ENCODE measurements at regions not wholly inside any gene's neighbourhood (a gene's known extent, or its start where the extent isn't known, plus 50 kb on each side); places are given as distances from the start of the nearest gene placed in this dataset.

DNA sequence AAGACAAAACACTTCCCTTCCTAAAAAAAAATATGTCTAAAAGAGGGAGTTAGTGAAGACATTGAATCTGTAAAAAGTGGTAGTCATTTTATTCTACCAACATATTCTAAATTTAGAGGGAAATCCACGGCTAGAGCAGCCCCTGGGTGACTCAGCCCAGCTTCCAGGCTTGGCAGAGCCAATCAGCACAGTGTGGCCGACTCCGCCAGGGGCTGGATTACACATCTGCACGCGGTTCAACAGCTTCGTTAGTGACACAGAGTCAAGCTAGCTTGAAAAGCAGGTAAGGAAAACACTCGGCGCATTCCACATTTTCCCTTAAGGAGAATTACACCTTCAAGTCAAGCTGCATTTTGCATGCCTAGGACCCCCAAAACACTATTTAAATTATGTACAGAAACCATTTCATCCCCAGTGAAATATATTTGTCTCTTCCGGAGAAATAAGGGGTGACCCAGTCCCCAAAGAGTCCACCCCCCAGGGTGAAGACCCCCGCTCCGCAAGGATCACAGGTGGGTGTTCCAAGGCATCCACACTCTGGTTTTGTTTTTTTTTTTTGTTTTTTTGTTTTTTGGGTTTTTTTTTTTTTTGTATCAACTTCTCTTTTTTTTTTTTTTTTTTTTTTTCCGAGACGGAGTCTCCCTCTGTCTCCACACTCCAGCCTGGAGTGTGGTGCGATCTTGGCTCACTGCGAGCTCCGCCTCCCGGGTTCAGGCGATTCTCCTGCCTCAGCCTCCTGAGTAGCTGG lies 58.4 kb upstream of the ARID1B start:
- Histone ChIP-seq H3K27me3 (ENCODE audit: insufficient read depth, poor library complexity, severe bottlenecking) (no peaks in the 10 kb centered on the region), H3K4me1 (ENCODE audit: insufficient read depth, poor library complexity, severe bottlenecking) (peaks cover 27% of the 10 kb centered on the region), H3K27ac (ENCODE audit: poor library complexity, severe bottlenecking) (peak overlapping the region; percentile 83), H3K9me3 (ENCODE audit: severe bottlenecking) (no peaks in the 10 kb centered on the region), H3K36me3 (ENCODE audit: low read depth) (no peaks in the 10 kb centered on the region), H3K4me3 (ENCODE audit: severe bottlenecking) (no peak overlapping the region)
- ATAC-seq (ENCODE audit: low read depth) (no peak), DNase-seq (ENCODE audit: low spot score) (no peak)
- TF ChIP-seq CTCF (IDR thresholded peaks at IDR 0.05; ENCODE audit: poor library complexity, severe bottlenecking) = no peak

- H3K27me3 ChIP-seq (ENCODE audit: insufficient read depth, poor library complexity, severe bottlenecking) = no peaks in the 10 kb centered on the region
- no peak overlapping the region for H3K4me3 ChIP-seq (ENCODE audit: severe bottlenecking)
- ATAC-seq (ENCODE audit: low read depth) = no peak
- DNase-seq (ENCODE audit: low spot score) = no peak
- H3K27ac ChIP-seq (ENCODE audit: poor library complexity, severe bottlenecking) = no peak overlapping the region
- H3K36me3 ChIP-seq (ENCODE audit: low read depth) = no peaks in the 10 kb centered on the region
- H3K9me3 ChIP-seq (ENCODE audit: severe bottlenecking) = no peaks in the 10 kb centered on the region
- TF ChIP-seq CTCF (IDR thresholded peaks at IDR 0.05; ENCODE audit: poor library complexity, severe bottlenecking) = no peak
- peaks cover 27% of the 10 kb centered on the region for H3K4me1 ChIP-seq (ENCODE audit: insufficient read depth, poor library complexity, severe bottlenecking)
Measured at GRCh38 chr6:156717542-156717941, 59.6 kb upstream of the ARID1B start.

DNA sequence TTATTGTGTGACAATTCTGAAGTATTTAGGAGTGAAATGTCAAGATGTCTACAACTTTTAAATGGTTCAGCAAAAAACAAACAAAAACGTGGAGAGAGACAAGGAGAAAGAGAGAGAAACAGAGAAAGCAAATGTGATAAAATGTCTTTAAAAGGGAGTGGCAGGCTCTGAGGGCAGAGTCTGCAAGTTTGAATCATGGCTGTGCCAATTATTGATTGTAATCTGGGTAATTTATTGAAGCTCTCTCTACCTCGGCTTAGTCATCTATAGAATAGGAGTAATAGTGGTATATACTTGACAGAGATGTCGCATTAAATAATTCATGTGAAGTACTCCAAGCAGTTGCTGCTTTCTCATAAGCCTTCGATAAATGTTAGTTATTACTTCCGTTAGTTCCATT lies 61.3 kb upstream of the ARID1B start:
- Histone ChIP-seq H3K36me3 (ENCODE audit: low read depth) (no peaks in the 10 kb centered on the region), H3K4me1 (ENCODE audit: insufficient read depth, poor library complexity, severe bottlenecking) (peaks cover 13% of the 10 kb centered on the region), H3K27me3 (ENCODE audit: insufficient read depth, poor library complexity, severe bottlenecking) (no peaks in the 10 kb centered on the region), H3K4me3 (ENCODE audit: severe bottlenecking) (no peak overlapping the region), H3K27ac (ENCODE audit: poor library complexity, severe bottlenecking) (no peak overlapping the region), H3K9me3 (ENCODE audit: severe bottlenecking) (no peaks in the 10 kb centered on the region)
- ATAC-seq (ENCODE audit: low read depth) (no peak), DNase-seq (ENCODE audit: low spot score) (no peak)
- TF ChIP-seq CTCF (IDR thresholded peaks at IDR 0.05; ENCODE audit: poor library complexity, severe bottlenecking) = no peak

DNA sequence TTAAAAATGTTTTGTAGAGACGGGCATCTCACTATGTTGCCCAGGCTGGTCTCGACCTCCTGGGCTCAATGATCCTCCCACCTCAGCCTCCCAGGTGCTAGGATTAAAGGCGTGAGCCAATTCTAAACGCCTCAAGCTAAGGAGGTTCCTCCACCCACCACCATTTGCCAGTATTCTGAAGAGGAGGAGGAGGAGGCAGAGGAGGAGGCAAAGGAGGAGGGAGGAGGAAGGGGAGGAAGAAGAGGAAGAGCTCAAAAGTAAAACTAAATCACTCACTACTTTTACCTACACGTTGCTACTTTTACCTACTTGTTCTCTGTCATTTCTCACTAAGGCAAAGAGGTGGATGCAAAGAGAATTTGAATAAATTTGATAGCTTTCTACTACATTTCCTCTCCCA lies 63.6 kb upstream of the ARID1B start:
- Histone ChIP-seq H3K9me3 (ENCODE audit: severe bottlenecking) (no peaks in the 10 kb centered on the region), H3K4me3 (ENCODE audit: severe bottlenecking) (no peak overlapping the region), H3K27ac (ENCODE audit: poor library complexity, severe bottlenecking) (no peak overlapping the region), H3K4me1 (ENCODE audit: insufficient read depth, poor library complexity, severe bottlenecking) (no peaks in the 10 kb centered on the region), H3K36me3 (ENCODE audit: low read depth) (no peaks in the 10 kb centered on the region), H3K27me3 (ENCODE audit: insufficient read depth, poor library complexity, severe bottlenecking) (no peaks in the 10 kb centered on the region)
- DNase-seq (ENCODE audit: low spot score) (no peak), ATAC-seq (ENCODE audit: low read depth) (no peak)
- no peak for TF ChIP-seq CTCF (IDR thresholded peaks at IDR 0.05; ENCODE audit: poor library complexity, severe bottlenecking)

DNA sequence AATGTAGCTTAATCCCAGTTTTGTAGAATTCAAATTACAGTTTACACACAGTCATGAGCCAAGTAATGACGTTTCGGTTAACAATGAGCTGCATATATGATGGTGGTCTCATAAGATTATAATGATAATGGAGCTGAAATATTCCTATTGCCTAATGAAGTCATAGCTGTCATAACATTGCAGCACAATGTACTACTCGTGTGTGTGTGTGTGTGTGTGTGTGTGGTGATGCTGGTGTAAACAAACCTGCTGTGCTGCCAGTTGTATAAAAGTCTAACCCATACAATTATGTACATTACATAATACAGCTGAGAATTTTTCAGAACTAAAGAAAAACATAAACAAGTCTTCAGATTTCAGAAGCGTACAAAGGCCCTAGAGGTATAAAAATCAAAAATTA lies 66.7 kb upstream of the ARID1B start:
- DNase-seq (ENCODE audit: low spot score) = no peak
- Histone ChIP-seq H3K4me3 (ENCODE audit: severe bottlenecking) (no peak overlapping the region), H3K27me3 (ENCODE audit: insufficient read depth, poor library complexity, severe bottlenecking) (no peaks in the 10 kb centered on the region), H3K36me3 (ENCODE audit: low read depth) (no peaks in the 10 kb centered on the region), H3K27ac (ENCODE audit: poor library complexity, severe bottlenecking) (no peak overlapping the region), H3K4me1 (ENCODE audit: insufficient read depth, poor library complexity, severe bottlenecking) (no peaks in the 10 kb centered on the region), H3K9me3 (ENCODE audit: severe bottlenecking) (no peaks in the 10 kb centered on the region)
- no peak for TF ChIP-seq CTCF (IDR thresholded peaks at IDR 0.05; ENCODE audit: poor library complexity, severe bottlenecking)
- ATAC-seq (ENCODE audit: low read depth) = no peak

All from RWPE2 (cell line).